ENCODE measurements at regions not wholly inside any gene's neighbourhood (a gene's known extent, or its start where the extent isn't known, plus 50 kb on each side); places are given as distances from the start of the nearest gene placed in this dataset.

- intact Hi-C loops (cut with micrococcal nuclease; ENCODE audit: unreplicated experiment) = no loop called here
- BruUV-seq (replicated peaks) = no TSS peak
These were observed 906.3 kb upstream of the SORCS1 start for GRCh38 chr10:108070789-108071188.

GRCh38 chr10:108069096-108069495 is 904.6 kb upstream of the SORCS1 start:
- Histone ChIP-seq H3K36me3 (ENCODE audit: low read depth) (no peaks in the 10 kb centered on the region), H3K4me1 (replicated peaks; ENCODE audit: insufficient read depth) (no peaks in the 10 kb centered on the region), H3K4me3 (no peak overlapping the region), H3K9me3 (ENCODE audit: insufficient read depth, low read depth) (no peaks in the 10 kb centered on the region), H3K9me2 (ENCODE audit: insufficient read depth) (no peaks in the 10 kb centered on the region), H3K27me3 (ENCODE audit: insufficient read depth, low read depth) (no peaks in the 10 kb centered on the region), H4K20me1 (ENCODE audit: insufficient read depth) (no peaks in the 10 kb centered on the region), H3K4me2 (no peak overlapping the region), H3K79me2 (ENCODE audit: low read depth) (no peaks in the 10 kb centered on the region), H3F3A (ENCODE audit: insufficient read depth, low read depth) (no peaks in the 10 kb centered on the region), H3K27ac (no peak overlapping the region), H2AFZ (no peak overlapping the region)
- ChIA-PET CTCF (no interaction called here), POLR2A (ENCODE audit: unreplicated experiment) (no interaction called here)
- TF ChIP-seq EZH2 (IDR thresholded peaks at IDR 0.05; ENCODE audit: low read depth) (no peak), CTCF (conservative IDR thresholded peaks at IDR 0.05) (no peak)
- no peak for DNase-seq
- BruUV-seq (replicated peaks) = no TSS peak
- intact Hi-C loops (cut with micrococcal nuclease; ENCODE audit: unreplicated experiment) = no loop called here

More at GRCh38 chr10:108070789-108071188, 906.3 kb upstream of the SORCS1 start:
- no peaks in the 10 kb centered on the region for H3K9me3 ChIP-seq (ENCODE audit: insufficient read depth, low read depth)
- POLR2A ChIA-PET (ENCODE audit: unreplicated experiment) = no interaction called here
- CTCF ChIA-PET = no interaction called here
- no peaks in the 10 kb centered on the region for H3K4me1 ChIP-seq (replicated peaks; ENCODE audit: insufficient read depth)
- DNase-seq = no peak
- H3K9me2 ChIP-seq (ENCODE audit: insufficient read depth) = no peaks in the 10 kb centered on the region
- no peak overlapping the region for H2AFZ ChIP-seq
- no peaks in the 10 kb centered on the region for H3F3A ChIP-seq (ENCODE audit: insufficient read depth, low read depth)
- TF ChIP-seq CTCF (conservative IDR thresholded peaks at IDR 0.05) (no peak), EZH2 (IDR thresholded peaks at IDR 0.05; ENCODE audit: low read depth) (no peak)
- H3K27me3 ChIP-seq (ENCODE audit: insufficient read depth, low read depth) = no peaks in the 10 kb centered on the region
- H3K4me3 ChIP-seq = no peak overlapping the region
- H4K20me1 ChIP-seq (ENCODE audit: insufficient read depth) = no peaks in the 10 kb centered on the region
- H3K79me2 ChIP-seq (ENCODE audit: low read depth) = no peaks in the 10 kb centered on the region
- H3K36me3 ChIP-seq (ENCODE audit: low read depth) = no peaks in the 10 kb centered on the region
- no peak overlapping the region for H3K4me2 ChIP-seq
- no peak overlapping the region for H3K27ac ChIP-seq

- no TSS peak for BruUV-seq (replicated peaks)
- H3K27me3 ChIP-seq (ENCODE audit: insufficient read depth, low read depth) = no peaks in the 10 kb centered on the region
- no peak for TF ChIP-seq EZH2 (IDR thresholded peaks at IDR 0.05; ENCODE audit: low read depth)
- no peak for TF ChIP-seq CTCF (conservative IDR thresholded peaks at IDR 0.05)
- no peaks in the 10 kb centered on the region for H3K79me2 ChIP-seq (ENCODE audit: low read depth)
- no peak overlapping the region for H2AFZ ChIP-seq
- H3K9me3 ChIP-seq (ENCODE audit: insufficient read depth, low read depth) = no peaks in the 10 kb centered on the region
- DNase-seq = no peak
- no peak overlapping the region for H3K4me3 ChIP-seq
- POLR2A ChIA-PET (ENCODE audit: unreplicated experiment) = no interaction called here
- no peak overlapping the region for H3K4me2 ChIP-seq
- no peaks in the 10 kb centered on the region for H4K20me1 ChIP-seq (ENCODE audit: insufficient read depth)
- H3K9me2 ChIP-seq (ENCODE audit: insufficient read depth) = no peaks in the 10 kb centered on the region
- H3F3A ChIP-seq (ENCODE audit: insufficient read depth, low read depth) = no peaks in the 10 kb centered on the region
- no peaks in the 10 kb centered on the region for H3K4me1 ChIP-seq (replicated peaks; ENCODE audit: insufficient read depth)
- no peaks in the 10 kb centered on the region for H3K36me3 ChIP-seq (ENCODE audit: low read depth)
- intact Hi-C loops (cut with micrococcal nuclease; ENCODE audit: unreplicated experiment) = no loop called here
- H3K27ac ChIP-seq = no peak overlapping the region
- CTCF ChIA-PET = no interaction called here
These were observed 900.3 kb upstream of the SORCS1 start for GRCh38 chr10:108064746-108065260.

Data from PC-9 (cell line).